Activated naive CD8-positive, alpha-beta T cell (primary cell): ENCODE measurements at regions not wholly inside any gene's neighbourhood (a gene's known extent, or its start where the extent isn't known, plus 50 kb on each side); places are given as distances from the start of the nearest gene placed in this dataset.

Source experiments
- H3K27ac Mint-ChIP-seq: one replicate; pipeline ENCODE4 v1.8.0; 2021; ENCODE audit warnings: mixed read lengths
- H3K27me3 Mint-ChIP-seq: one replicate; pipeline ENCODE4 v1.8.0; 2021; ENCODE audit warnings: mixed read lengths
- H3K36me3 Mint-ChIP-seq: one replicate; pipeline ENCODE4 v1.8.0; 2021; ENCODE audit warnings: mixed read lengths
- H3K4me1 Mint-ChIP-seq: one replicate; pipeline ENCODE4 v1.8.0; 2021; ENCODE audit warnings: low read depth, mixed read lengths
- H3K4me3 Mint-ChIP-seq: one replicate; pipeline ENCODE4 v1.8.0; 2021; ENCODE audit warnings: mild to moderate bottlenecking, mixed read lengths
- H3K9me3 Mint-ChIP-seq: one replicate; pipeline ENCODE4 v1.8.0; 2021; ENCODE audit warnings: low read depth, mixed read lengths

DNA sequence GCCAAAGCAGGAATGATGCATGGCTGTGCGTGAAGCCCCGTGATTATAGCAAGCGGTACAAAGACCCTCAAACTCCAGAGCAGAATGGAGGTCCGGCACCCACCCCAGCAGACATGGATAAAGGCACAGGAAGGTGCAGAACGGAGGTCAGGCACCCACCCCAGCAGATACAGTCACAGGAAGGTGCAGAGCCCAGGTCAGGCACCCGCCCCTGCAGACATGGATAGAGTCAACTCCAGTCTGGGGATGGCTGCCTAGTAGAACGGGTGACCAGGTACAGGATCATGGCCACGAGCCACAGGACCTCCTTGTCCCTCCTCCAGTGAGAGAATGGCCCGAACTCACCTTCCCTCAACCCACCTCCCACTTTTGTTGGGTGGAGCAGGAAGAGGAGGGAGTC, 318.3 kb upstream of the SALL3 start:
- Mint-ChIP-seq H3K4me1 (no peaks in the 10 kb centered on the region), H3K9me3 (no peaks in the 10 kb centered on the region), H3K36me3 (no peaks in the 10 kb centered on the region), H3K27ac (no peak overlapping the region), H3K27me3 (peaks cover 6% of the 10 kb centered on the region), H3K4me3 (no peak overlapping the region)

DNA sequence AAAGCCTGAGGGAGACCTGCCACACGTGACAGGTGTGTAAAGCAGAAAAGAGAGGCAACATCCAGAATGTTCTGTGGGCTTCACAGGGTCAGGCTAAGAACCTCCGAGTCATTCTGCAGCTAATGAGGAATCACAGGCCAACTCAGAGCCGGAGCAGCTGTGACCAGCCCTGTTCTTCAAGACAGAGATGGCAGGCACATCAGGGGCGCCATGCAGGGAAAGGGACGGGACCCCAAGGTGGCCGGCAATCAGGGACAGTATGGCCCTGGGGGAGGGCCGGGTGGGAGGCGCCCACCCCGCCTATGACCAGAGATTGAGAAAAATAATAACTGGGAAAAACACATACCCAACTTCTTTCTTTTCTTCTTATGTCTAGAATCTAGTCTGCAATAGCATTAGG, 316.7 kb upstream of the SALL3 start:
- Mint-ChIP-seq H3K9me3 (no peaks in the 10 kb centered on the region), H3K4me3 (no peak overlapping the region), H3K27ac (no peak overlapping the region), H3K4me1 (no peaks in the 10 kb centered on the region), H3K27me3 (peaks cover 6% of the 10 kb centered on the region), H3K36me3 (no peaks in the 10 kb centered on the region)

DNA sequence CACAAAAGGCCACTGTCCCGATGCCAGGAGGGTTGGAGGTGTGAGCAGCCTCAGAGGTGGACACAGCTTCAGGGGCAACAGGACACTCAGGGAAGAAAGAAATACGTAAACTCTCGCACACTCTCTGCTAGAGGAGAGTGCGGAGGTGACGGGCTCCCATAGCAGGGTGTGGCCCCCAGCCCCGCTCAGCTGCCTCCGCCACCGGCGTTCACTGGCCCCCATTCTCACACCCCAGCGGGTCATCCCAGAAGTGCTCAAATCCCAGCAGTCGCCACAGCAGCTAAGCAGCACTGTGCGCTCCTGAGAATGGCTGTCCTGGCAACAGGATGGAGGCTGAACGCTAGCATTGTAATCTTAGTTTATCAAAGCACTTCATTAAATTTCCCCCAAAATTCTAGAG, 315.6 kb upstream of the SALL3 start:
- H3K36me3 Mint-ChIP-seq, result no peaks in the 10 kb centered on the region
- no peak overlapping the region for H3K4me3 Mint-ChIP-seq
- H3K27me3 Mint-ChIP-seq, result peaks cover 6% of the 10 kb centered on the region
- no peaks in the 10 kb centered on the region for H3K4me1 Mint-ChIP-seq
- H3K27ac Mint-ChIP-seq, result no peak overlapping the region
- H3K9me3 Mint-ChIP-seq, result no peaks in the 10 kb centered on the region

- Mint-ChIP-seq H3K9me3 (no peaks in the 10 kb centered on the region), H3K36me3 (no peaks in the 10 kb centered on the region), H3K27ac (no peak overlapping the region), H3K4me1 (no peaks in the 10 kb centered on the region), H3K4me3 (no peak overlapping the region), H3K27me3 (peaks cover 6% of the 10 kb centered on the region)
Measured at GRCh38 chr18:78664848-78665247, 314.8 kb upstream of the SALL3 start.

DNA sequence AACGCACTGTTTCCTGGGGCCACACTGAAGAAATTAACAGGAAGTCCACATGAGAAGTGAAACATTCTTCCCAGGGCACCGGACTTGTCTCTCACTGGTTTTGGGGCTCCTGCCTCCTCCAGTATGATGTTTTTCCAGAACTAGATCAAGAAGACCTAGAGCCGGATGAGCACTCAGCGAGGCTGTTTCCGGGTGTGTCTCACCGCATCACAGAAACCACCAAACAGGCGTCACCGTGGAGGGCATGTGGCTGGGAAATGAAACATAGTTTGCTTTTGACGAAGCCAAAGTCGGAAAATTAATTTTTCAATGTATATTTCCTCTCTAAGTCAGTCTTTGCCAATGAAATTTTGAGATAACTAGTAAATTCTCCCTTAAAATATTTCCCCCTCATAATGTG, 314.0 kb upstream of the SALL3 start:
- Mint-ChIP-seq H3K36me3 (no peaks in the 10 kb centered on the region), H3K27ac (no peak overlapping the region), H3K4me1 (no peaks in the 10 kb centered on the region), H3K27me3 (peaks cover 3% of the 10 kb centered on the region), H3K4me3 (no peak overlapping the region), H3K9me3 (no peaks in the 10 kb centered on the region)

GRCh38 chr18:78666666-78667335, 312.8 kb upstream of the SALL3 start:
- no peaks in the 10 kb centered on the region for H3K27me3 Mint-ChIP-seq
- H3K9me3 Mint-ChIP-seq, result no peaks in the 10 kb centered on the region
- H3K4me1 Mint-ChIP-seq, result no peaks in the 10 kb centered on the region
- no peaks in the 10 kb centered on the region for H3K36me3 Mint-ChIP-seq
- H3K27ac Mint-ChIP-seq, result no peak overlapping the region
- no peak overlapping the region for H3K4me3 Mint-ChIP-seq

GRCh38 chr18:78670778-78671391, 308.7 kb upstream of the SALL3 start:
- no peaks in the 10 kb centered on the region for H3K36me3 Mint-ChIP-seq
- no peaks in the 10 kb centered on the region for H3K27me3 Mint-ChIP-seq
- no peaks in the 10 kb centered on the region for H3K9me3 Mint-ChIP-seq
- no peaks in the 10 kb centered on the region for H3K4me1 Mint-ChIP-seq
- H3K4me3 Mint-ChIP-seq, result no peak overlapping the region
- no peak overlapping the region for H3K27ac Mint-ChIP-seq

GRCh38 chr18:78671551-78671950, 308.1 kb upstream of the SALL3 start:
- H3K9me3 Mint-ChIP-seq, result no peaks in the 10 kb centered on the region
- no peak overlapping the region for H3K4me3 Mint-ChIP-seq
- no peaks in the 10 kb centered on the region for H3K36me3 Mint-ChIP-seq
- H3K4me1 Mint-ChIP-seq, result no peaks in the 10 kb centered on the region
- H3K27me3 Mint-ChIP-seq, result no peaks in the 10 kb centered on the region
- no peak overlapping the region for H3K27ac Mint-ChIP-seq

DNA sequence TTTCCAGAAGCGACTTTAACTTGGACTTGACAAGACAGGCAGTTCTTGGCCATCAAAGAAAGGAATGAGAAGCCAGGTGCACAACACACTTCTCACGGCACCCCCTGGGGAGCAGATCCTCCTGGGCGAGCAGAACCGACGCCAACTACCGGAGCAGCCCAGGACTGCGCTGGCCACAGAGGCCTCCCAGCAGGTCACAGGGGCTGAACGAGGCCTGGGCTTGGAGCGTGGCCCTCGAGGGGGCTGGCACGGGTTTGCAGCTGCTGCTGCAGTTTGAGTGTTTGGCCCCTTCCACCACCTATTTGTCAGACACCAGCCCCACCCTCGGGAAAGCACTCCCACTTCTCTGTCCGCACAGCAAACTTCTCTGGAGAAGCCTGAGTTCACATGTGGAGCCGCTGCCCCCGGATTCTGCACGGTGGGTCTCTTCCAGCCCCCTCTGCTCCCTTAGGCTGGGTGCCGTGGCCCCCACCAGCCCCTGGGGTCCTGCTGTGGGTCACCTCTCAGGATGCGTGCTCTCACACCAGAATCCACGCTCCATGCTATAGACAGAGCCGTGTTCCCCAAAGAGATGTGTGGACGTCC, 306.7 kb upstream of the SALL3 start:
- H3K27ac Mint-ChIP-seq, result no peak overlapping the region
- peaks cover under 1% of the 10 kb centered on the region for H3K4me1 Mint-ChIP-seq
- no peaks in the 10 kb centered on the region for H3K27me3 Mint-ChIP-seq
- H3K9me3 Mint-ChIP-seq, result no peaks in the 10 kb centered on the region
- no peak overlapping the region for H3K4me3 Mint-ChIP-seq
- H3K36me3 Mint-ChIP-seq, result no peaks in the 10 kb centered on the region

DNA sequence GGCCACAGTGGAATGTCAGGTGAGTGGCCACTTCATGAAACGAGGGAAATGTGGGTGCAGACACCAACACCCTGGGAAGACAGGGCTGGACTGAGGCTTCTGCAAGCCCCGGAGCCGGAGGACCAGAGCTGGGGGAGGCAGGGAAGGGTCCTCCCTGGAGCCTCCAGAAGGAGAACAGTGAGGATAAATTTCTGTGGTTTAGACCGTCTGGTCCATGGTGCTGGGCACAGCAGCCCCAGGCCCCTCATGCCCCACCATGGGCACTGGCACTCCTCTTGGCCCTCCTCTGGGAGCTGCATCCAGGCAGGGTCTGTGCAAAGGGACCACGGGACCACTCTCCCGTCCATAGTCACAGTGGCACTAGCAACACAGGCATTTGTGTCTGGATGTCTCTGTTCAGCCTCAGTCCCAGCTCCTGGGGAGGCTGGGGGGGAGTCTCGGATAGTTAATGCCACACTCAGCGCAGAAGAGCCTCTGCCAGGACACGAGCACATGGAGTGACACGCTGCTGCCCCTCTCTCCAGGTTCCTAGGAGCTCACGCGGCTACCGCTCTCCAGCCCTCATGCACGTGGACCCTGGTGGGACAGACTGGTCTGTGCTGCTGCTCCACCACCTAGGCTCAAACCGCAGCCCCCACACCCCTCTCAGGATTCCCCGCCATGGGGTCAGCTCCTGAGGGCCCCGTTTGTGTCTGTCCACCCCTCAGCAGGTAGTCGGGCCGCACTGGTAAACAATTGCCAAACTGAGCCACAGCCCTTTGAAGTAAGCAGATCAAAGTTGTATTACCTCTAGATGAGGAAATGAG, 305.9 kb upstream of the SALL3 start:
- Mint-ChIP-seq H3K4me1 (peaks cover 7% of the 10 kb centered on the region), H3K9me3 (no peaks in the 10 kb centered on the region), H3K27ac (no peak overlapping the region), H3K4me3 (no peak overlapping the region), H3K27me3 (no peaks in the 10 kb centered on the region), H3K36me3 (no peaks in the 10 kb centered on the region)

- no peaks in the 10 kb centered on the region for H3K27me3 Mint-ChIP-seq
- H3K4me1 Mint-ChIP-seq, result peaks cover 8% of the 10 kb centered on the region
- H3K4me3 Mint-ChIP-seq, result no peak overlapping the region
- no peaks in the 10 kb centered on the region for H3K36me3 Mint-ChIP-seq
- no peak overlapping the region for H3K27ac Mint-ChIP-seq
- H3K9me3 Mint-ChIP-seq, result no peaks in the 10 kb centered on the region
Measured at GRCh38 chr18:78675231-78675630, 304.4 kb upstream of the SALL3 start.

GRCh38 chr18:78676622-78677482, 302.8 kb upstream of the SALL3 start:
- Mint-ChIP-seq H3K9me3 (no peaks in the 10 kb centered on the region), H3K27ac (no peak overlapping the region), H3K36me3 (no peaks in the 10 kb centered on the region), H3K4me1 (peaks cover 8% of the 10 kb centered on the region), H3K4me3 (no peak overlapping the region), H3K27me3 (no peaks in the 10 kb centered on the region)

DNA sequence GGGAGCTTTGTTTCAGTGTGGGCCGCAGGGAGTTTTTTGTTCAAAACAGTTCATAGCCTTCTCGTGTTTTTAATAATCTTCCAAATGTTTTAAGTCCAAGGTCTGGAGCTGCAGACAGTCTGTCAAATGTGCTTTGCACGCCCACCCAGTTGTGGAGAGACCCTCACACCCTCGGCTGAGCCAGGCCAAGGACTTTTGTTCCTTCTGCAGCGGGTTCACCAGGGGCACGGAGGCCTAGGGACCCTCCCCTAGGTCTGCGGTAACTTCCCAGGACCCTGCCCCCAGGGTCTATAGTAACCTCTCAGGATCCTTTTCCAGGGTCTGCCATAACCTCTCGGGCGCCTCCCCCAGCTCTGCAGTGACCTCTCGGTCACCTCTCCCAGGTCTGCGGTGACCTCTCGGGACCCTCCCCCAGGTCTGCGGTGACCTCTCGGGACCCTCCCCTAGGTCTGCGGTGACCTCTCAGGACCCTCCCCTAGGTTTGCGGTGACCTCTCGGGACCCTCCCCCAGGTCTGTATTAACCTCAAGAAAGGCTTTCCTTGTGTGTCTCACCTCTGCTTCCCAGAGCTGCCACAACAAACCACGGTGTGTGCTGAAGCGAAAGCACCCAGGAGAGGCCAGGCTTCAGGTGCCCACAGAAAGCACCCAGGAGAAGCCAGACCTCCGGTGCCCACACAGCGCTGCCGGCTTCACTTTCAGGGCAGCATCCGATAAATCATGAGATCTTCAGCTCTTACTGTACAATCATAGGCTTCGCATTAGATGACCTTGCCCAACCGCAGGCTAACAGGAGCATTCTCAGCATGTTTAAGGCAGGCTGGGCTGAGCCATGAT, 301.9 kb upstream of the SALL3 start:
- no peaks in the 10 kb centered on the region for H3K9me3 Mint-ChIP-seq
- H3K4me3 Mint-ChIP-seq, result no peak overlapping the region
- no peak overlapping the region for H3K27ac Mint-ChIP-seq
- H3K4me1 Mint-ChIP-seq, result peaks cover 8% of the 10 kb centered on the region
- H3K36me3 Mint-ChIP-seq, result no peaks in the 10 kb centered on the region
- no peaks in the 10 kb centered on the region for H3K27me3 Mint-ChIP-seq

DNA sequence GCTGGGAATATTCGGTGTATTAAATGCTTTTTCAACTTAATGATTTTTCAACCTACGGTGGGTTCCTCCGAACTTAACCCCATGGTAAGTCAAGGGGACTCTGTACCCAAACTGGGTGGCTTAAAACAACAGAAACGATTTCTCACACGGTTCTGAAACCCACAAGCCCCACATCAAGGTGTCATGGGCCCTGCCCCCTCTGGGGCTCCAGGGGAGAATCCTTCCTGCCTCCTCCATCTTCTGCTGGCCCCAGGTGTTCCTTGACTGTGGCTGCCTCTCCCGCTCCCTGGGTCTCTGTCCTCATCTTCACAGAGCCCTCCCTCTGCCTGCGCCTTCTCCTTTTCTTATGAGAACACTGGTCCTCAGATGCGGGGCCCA, 301.3 kb upstream of the SALL3 start:
- Mint-ChIP-seq H3K9me3 (no peaks in the 10 kb centered on the region), H3K27ac (no peak overlapping the region), H3K4me1 (peaks cover 8% of the 10 kb centered on the region), H3K4me3 (no peak overlapping the region), H3K27me3 (no peaks in the 10 kb centered on the region), H3K36me3 (no peaks in the 10 kb centered on the region)
